PC-9 (cell line): ENCODE measurements at regions not wholly inside any gene's neighbourhood (a gene's known extent, or its start where the extent isn't known, plus 50 kb on each side); places are given as distances from the start of the nearest gene placed in this dataset.

Source experiments
- BruUV-seq: library from RNA; stranded (reverse); fragments of 400-500 nt; replicated peaks from 2 replicates; lab custom pipeline; 2021; lab: Mats Ljungman, UMichigan
- CTCF ChIA-PET: fragments of 300-600 bp; sonication (Branson Sonifier 250); formaldehyde crosslinking; loops from one replicate; lab custom pipeline; 2022; ENCODE audit warnings: antibody characterized with exemption; lab: Charles Lee
- POLR2A ChIA-PET: fragments of 300-600 bp; sonication (Branson Sonifier 250); formaldehyde crosslinking; loops from one replicate; lab custom pipeline; 2022; ENCODE audit warnings: antibody characterized with exemption; ENCODE audit not compliant: unreplicated experiment; lab: Charles Lee
- DNase-seq, 2 experiments: peaks; one replicate each; pipeline versions ENCODE4 v3.0.0 to v3.0.0-alpha.2; 2015 to 2022; ENCODE audit warnings: mixed read lengths in 1 of 2
- H2AFZ ChIP-seq: fragments of 200-600 bp; sonication (generic); 2 replicates; pipeline ENCODE4 v1.8.1; 2017; ENCODE audit warnings: antibody characterized with exemption
- H3F3A ChIP-seq: fragments of 200-600 bp; sonication (generic); 2 replicates; pipeline ENCODE4 v1.8.1; 2017; ENCODE audit warnings: antibody characterized with exemption, mild to moderate bottlenecking, low read depth; ENCODE audit not compliant: insufficient read depth
- H3K27ac ChIP-seq: fragments of 200-600 bp; sonication (generic); 2 replicates; pipeline ENCODE4 v1.6.1; 2016; ENCODE audit warnings: mixed run types
- H3K27me3 ChIP-seq: fragments of 200-600 bp; sonication (generic); 2 replicates; pipeline ENCODE4 v1.6.1; 2016; ENCODE audit warnings: low read depth, mixed run types; ENCODE audit not compliant: insufficient read depth
- H3K36me3 ChIP-seq: fragments of 200-600 bp; sonication (generic); 2 replicates; pipeline ENCODE4 v1.6.1; 2016; ENCODE audit warnings: low read depth, mixed run types
- H3K4me1 ChIP-seq: fragments of 200-600 bp; sonication (generic); replicated peaks from 2 replicates; pipeline ENCODE4 v1.6.1; 2016; ENCODE audit warnings: mixed run types; ENCODE audit not compliant: insufficient read depth
- H3K4me2 ChIP-seq: fragments of 200-600 bp; sonication (generic); 2 replicates; pipeline ENCODE4 v1.6.1; 2017; ENCODE audit warnings: mixed run types
- H3K4me3 ChIP-seq: fragments of 200-600 bp; sonication (generic); 2 replicates; pipeline ENCODE4 v1.6.1; 2016; ENCODE audit warnings: mixed run types
- H3K79me2 ChIP-seq: fragments of 200-600 bp; sonication (generic); 2 replicates; pipeline ENCODE4 v1.6.1; 2017; ENCODE audit warnings: low read depth, mixed run types
- H3K9me2 ChIP-seq: fragments of 200-600 bp; sonication (generic); 2 replicates; pipeline ENCODE4 v1.8.1; 2017; ENCODE audit warnings: mild to moderate bottlenecking; ENCODE audit not compliant: insufficient read depth
- H3K9me3 ChIP-seq: fragments of 200-600 bp; sonication (generic); 2 replicates; pipeline ENCODE4 v1.8.1; 2016; ENCODE audit warnings: low read depth; ENCODE audit not compliant: insufficient read depth
- H4K20me1 ChIP-seq: fragments of 200-600 bp; sonication (generic); 2 replicates; pipeline ENCODE4 v1.8.1; 2017; ENCODE audit not compliant: insufficient read depth
- CTCF ChIP-seq: fragments of 200-600 bp; sonication (generic); conservative IDR thresholded peaks from 2 replicates; pipeline ENCODE4 v1.6.1; 2017; ENCODE audit warnings: mixed run types, antibody characterized with exemption, mild to moderate bottlenecking, moderate library complexity
- EZH2 ChIP-seq: fragments of 200-600 bp; sonication (generic); IDR thresholded peaks from 2 replicates; pipeline ENCODE4 v1.8.0; 2017; ENCODE audit warnings: antibody characterized with exemption, low read depth
- intact Hi-C: fragments of 100-400 bp; cut with micrococcal nuclease; formaldehyde crosslinking; loops from one replicate; pipeline ENCODE4 v1.10.0; 2022; ENCODE audit not compliant: unreplicated experiment

DNA sequence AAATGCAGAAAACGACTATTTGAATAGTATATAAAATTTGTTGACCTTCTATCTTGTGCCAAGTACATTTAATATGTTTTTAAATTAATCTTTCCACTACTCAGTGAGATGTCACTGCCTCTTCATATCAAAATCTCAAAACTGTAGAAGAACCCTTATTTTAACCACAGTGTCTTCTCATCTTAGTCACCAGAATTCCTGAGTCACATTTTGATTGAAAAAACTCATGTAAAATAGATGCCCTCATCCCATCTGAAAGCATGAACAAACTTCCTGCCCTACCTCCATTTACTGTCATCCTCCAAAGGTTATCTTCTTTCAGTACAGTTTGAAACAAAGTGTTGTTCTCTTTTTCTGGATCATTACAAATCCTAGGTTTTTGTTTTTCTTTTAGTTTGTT lies 1215.4 kb downstream of the PCDH9 start:
- H3K9me2 ChIP-seq: no peaks in the 10 kb centered on the region
- no TSS peak for BruUV-seq
- no peak overlapping the region for H3K27ac ChIP-seq
- no peaks in the 10 kb centered on the region for H3K4me1 ChIP-seq
- ChIA-PET CTCF (no interaction called here), POLR2A (no interaction called here)
- H3K4me2 ChIP-seq: no peak overlapping the region
- no peaks in the 10 kb centered on the region for H3K9me3 ChIP-seq
- H3F3A ChIP-seq: no peaks in the 10 kb centered on the region
- TF ChIP-seq CTCF (no peak), EZH2 (no peak)
- no peak for DNase-seq
- H2AFZ ChIP-seq: no peak overlapping the region
- no peaks in the 10 kb centered on the region for H3K36me3 ChIP-seq
- no peaks in the 10 kb centered on the region for H3K27me3 ChIP-seq
- intact Hi-C loops: no loop called here
- H3K4me3 ChIP-seq: no peak overlapping the region
- H3K79me2 ChIP-seq: no peaks in the 10 kb centered on the region
- H4K20me1 ChIP-seq: no peaks in the 10 kb centered on the region

GRCh38 chr13:66009241-66009640 lies 1220.9 kb downstream of the PCDH9 start:
- no TSS peak for BruUV-seq
- H3K27me3 ChIP-seq: no peaks in the 10 kb centered on the region
- no peak overlapping the region for H3K4me3 ChIP-seq
- no peak for DNase-seq
- H4K20me1 ChIP-seq: no peaks in the 10 kb centered on the region
- no peaks in the 10 kb centered on the region for H3F3A ChIP-seq
- H3K4me2 ChIP-seq: no peak overlapping the region
- ChIA-PET POLR2A (no interaction called here), CTCF (no interaction called here)
- no peak overlapping the region for H2AFZ ChIP-seq
- H3K36me3 ChIP-seq: no peaks in the 10 kb centered on the region
- no peak overlapping the region for H3K27ac ChIP-seq
- no peaks in the 10 kb centered on the region for H3K4me1 ChIP-seq
- intact Hi-C loops: no loop called here
- no peaks in the 10 kb centered on the region for H3K79me2 ChIP-seq
- no peaks in the 10 kb centered on the region for H3K9me2 ChIP-seq
- TF ChIP-seq CTCF (no peak), EZH2 (no peak)
- no peaks in the 10 kb centered on the region for H3K9me3 ChIP-seq

DNA sequence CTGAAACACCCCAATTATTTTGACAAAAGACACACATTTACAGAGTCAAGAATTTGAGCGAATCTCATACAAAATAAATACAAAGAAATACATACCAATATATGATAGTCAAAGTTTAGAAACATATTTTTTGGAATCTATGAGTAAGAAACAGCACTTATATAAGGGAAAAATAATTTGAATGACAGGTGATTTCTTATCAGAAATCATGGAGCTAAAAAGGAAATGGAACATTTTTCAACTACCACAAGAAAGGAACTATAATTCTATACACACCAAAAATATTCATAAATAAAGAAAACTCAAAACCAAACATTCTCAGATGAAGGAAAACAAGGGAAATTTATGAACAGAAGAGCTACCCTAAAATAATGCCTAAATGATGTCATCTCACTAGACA lies 1226.6 kb downstream of the PCDH9 start:
- DNase-seq: no peak
- Histone ChIP-seq H3K4me3 (no peak overlapping the region), H3K9me2 (no peaks in the 10 kb centered on the region), H3K27ac (no peak overlapping the region), H3K4me2 (no peak overlapping the region), H2AFZ (no peak overlapping the region), H3F3A (no peaks in the 10 kb centered on the region), H3K9me3 (no peaks in the 10 kb centered on the region; the same call in 1 of the 2 replicates), H3K79me2 (no peaks in the 10 kb centered on the region), H3K27me3 (no peaks in the 10 kb centered on the region), H3K4me1 (no peaks in the 10 kb centered on the region), H4K20me1 (no peaks in the 10 kb centered on the region), H3K36me3 (no peaks in the 10 kb centered on the region)
- POLR2A ChIA-PET: no interaction called here
- CTCF ChIA-PET: no interaction called here
- no TSS peak for BruUV-seq
- intact Hi-C loops: no loop called here
- no peak for TF ChIP-seq EZH2
- TF ChIP-seq CTCF: no peak
